Activated CD4-positive, alpha-beta T cell treated with anti-CD3 and anti-CD28 coated beads, Interleukin-2, amount 50 U/mL, for 48 hours (primary cell): ENCODE measurements at regions not wholly inside any gene's neighbourhood (a gene's known extent, or its start where the extent isn't known, plus 50 kb on each side); places are given as distances from the start of the nearest gene placed in this dataset.
"Not testable (repeated sequence)": the region's sequence is repeated elsewhere in the genome, so short reads cannot be mapped to it uniquely, and the experiment has no call there.

Experiments used
- DNase-seq, 2 experiments: peaks; one replicate each; pipeline ENCODE4 v3.0.0-alpha.2; 2020

- DNase-seq, result no peak
Measured at GRCh38 chr6:20263059-20263458, 50.8 kb upstream of the MBOAT1 start.

GRCh38 chr6:20265842-20266241 is 53.6 kb upstream of the MBOAT1 start:
- no peak for DNase-seq

GRCh38 chr6:20266851-20267608 is 54.8 kb upstream of the MBOAT1 start:
- DNase-seq, result peak in 1 of 2 experiments; percentile 5

GRCh38 chr6:20269181-20269580 is 56.9 kb upstream of the MBOAT1 start:
- no peak for DNase-seq

GRCh38 chr6:20271818-20272217 is 59.5 kb upstream of the MBOAT1 start:
- DNase-seq, result no peak

- no peak for DNase-seq
Measured at GRCh38 chr6:20274137-20274536, 61.9 kb upstream of the MBOAT1 start.

GRCh38 chr6:20275837-20276236 is 63.6 kb upstream of the MBOAT1 start:
- not testable (repeated sequence) for DNase-seq

GRCh38 chr6:20277724-20278123 is 65.5 kb upstream of the MBOAT1 start:
- not testable (repeated sequence) for DNase-seq

GRCh38 chr6:20279051-20279450 is 66.8 kb upstream of the MBOAT1 start:
- DNase-seq, result no peak

- no peak for DNase-seq
Measured at GRCh38 chr6:20279608-20280287, 67.5 kb upstream of the MBOAT1 start.

GRCh38 chr6:20280288-20280621 is 68.0 kb upstream of the MBOAT1 start:
- no peak for DNase-seq

GRCh38 chr6:20284672-20285071 is 72.4 kb upstream of the MBOAT1 start:
- no peak for DNase-seq

- no peak for DNase-seq
Measured at GRCh38 chr6:20286968-20287565, 74.8 kb upstream of the MBOAT1 start.

GRCh38 chr6:20291764-20292580 is 79.7 kb upstream of the MBOAT1 start:
- peak; percentile 83 to 87 for DNase-seq

GRCh38 chr6:20292905-20293304 is 80.6 kb upstream of the MBOAT1 start:
- no peak for DNase-seq

- no peak for DNase-seq
Measured at GRCh38 chr6:20301256-20301655, 89.0 kb upstream of the MBOAT1 start.

- DNase-seq, result no peak
Measured at GRCh38 chr6:20302168-20302567, 89.9 kb upstream of the MBOAT1 start.

- DNase-seq, result no peak
Measured at GRCh38 chr6:20302702-20303251, 90.5 kb upstream of the MBOAT1 start.

GRCh38 chr6:20306491-20306890 is 94.2 kb upstream of the MBOAT1 start:
- no peak for DNase-seq

- no peak for DNase-seq
Measured at GRCh38 chr6:20309186-20309585, 92.5 kb upstream of the E2F3 start.

GRCh38 chr6:20310185-20310584 is 91.5 kb upstream of the E2F3 start:
- no peak for DNase-seq

GRCh38 chr6:20312606-20313005 is 89.1 kb upstream of the E2F3 start:
- DNase-seq, result no peak

GRCh38 chr6:20313051-20313450 is 88.6 kb upstream of the E2F3 start:
- no peak for DNase-seq
